ENCODE measurements at regions not wholly inside any gene's neighbourhood (a gene's known extent, or its start where the extent isn't known, plus 50 kb on each side); places are given as distances from the start of the nearest gene placed in this dataset.

DNA sequence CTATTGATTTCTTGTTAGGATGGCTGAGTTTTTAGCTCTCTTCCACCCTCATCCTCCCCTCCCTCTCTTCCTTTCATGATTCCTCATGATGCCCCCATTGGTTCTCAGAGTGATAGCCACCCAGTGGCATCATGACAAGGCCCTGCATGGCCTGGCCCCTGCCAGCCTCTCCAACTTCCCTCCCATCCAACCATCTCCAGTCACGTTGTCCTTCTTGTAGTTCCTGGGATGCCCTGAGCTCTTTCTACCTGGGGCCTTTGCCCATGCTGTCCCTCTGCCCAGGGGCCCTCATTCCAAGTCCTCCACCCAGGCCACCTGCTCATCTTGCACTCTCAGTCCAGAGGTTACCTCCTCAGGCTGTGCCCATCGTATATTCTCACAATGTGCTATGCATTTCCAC is 247.5 kb downstream of the TFCP2L1 start:
- no peak for DNase-seq

DNA sequence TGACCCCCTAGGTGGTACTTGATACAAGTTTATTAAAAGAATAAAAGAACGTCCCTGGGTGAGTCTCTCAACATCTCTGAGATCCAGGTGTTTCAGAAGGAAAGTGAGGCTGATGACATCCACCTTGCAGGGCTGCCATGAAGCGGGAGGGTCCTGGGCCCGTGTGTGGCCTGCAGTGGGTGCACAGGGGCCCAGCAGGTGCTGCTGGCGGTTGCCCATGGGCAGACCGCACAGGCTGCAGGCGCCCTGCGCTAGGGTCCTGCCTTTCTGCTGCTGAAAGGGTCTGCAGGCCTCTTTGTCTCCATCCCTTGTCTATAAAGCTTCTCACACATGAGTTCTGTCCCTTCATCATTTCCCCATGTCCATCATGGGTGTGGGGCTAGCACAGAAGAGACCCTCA is 247.0 kb downstream of the TFCP2L1 start:
- no peak for DNase-seq

DNA sequence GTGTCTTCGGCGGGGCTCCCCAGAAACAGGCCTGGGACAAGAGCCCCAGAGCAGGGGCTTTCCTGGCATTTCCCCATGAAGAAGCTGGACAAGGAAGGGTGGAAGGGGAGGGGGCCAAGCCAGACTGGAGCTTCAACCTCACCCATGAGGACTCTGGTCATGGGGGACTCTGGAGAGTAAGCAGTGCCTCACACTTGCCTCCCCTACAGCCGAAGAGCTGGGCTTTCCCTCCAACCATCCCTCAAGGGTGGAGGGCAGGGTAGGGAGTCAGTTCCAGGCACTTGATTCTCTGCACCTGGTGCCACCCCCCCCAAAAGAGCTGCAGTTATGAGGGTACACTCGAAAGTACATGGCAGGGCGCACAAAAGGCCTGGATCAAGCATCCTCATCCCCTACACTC is 246.6 kb downstream of the TFCP2L1 start:
- no peak for DNase-seq

DNA sequence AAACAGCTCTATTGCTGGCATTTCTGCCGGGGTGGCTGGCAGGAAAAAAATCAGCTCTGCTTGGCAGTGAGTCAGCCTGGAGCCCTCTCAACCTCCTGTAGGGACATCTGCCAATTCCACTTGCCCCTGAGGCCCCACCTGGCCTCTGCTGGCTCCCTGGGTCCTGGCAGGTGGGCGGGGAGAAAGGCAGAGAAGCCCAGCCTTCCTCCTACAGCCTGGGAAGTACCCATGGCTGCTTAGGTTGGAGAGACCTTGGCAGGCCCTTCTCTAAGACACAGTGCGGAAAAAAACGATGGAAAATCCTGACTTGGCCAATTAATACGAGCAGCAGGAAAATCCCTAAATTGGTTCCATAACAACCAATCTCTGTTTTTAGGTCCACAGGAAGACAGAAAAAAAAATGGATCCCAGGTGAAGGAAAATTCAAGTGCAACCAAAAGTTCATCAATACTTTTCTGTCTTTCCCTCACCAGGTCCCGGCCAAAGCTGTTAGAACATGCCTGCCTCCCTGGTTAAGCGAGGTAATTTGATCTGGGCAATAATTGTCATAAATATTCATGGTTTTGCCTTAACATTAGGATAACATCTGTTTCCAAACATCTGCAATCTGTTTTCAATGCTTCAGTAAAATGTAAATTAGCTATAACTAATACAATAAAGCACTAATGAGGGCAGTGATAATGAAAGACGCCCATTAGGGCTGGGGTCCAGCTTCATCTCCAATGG is 245.9 kb downstream of the TFCP2L1 start:
- DNase-seq: peak; percentile 72

DNA sequence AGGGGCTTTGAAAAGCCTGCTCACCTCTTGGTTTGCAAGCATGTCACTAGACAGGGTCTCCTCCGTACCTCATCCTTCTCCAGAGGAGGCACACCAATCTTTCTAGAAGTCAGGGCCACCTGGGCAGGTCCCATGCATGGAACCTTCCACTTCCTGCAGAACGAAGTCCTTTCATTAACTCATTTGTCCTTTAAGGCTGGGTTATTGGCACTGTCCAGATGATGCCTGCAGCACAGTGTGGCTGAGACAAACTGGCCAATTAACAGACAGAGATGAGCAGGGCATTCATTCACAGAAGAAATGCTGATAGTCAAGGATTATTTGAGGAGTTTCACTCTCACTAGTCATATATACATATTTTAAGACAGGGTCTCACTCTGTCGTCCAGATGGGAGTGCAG is 245.3 kb downstream of the TFCP2L1 start:
- DNase-seq: no peak

DNA sequence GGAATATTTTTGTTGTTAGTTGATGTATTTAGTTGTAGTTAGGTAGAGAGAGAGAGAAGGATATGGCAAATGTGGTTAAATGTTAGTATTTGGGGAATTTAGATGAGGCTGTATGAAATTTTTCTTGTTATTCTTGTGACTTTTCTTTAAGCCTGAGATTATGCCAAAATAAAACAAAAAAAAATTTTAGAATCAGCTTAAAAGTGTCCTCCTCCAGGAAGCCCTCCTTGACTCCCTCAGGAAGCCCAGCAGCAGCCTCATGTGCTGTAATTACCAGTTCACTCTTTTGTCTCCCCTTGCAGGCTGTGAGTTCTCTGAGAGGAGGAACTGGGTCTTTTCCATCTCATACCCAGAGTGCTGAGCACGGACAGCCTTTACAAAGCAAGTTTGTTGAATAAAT is 243.5 kb downstream of the TFCP2L1 start:
- no peak for DNase-seq

DNA sequence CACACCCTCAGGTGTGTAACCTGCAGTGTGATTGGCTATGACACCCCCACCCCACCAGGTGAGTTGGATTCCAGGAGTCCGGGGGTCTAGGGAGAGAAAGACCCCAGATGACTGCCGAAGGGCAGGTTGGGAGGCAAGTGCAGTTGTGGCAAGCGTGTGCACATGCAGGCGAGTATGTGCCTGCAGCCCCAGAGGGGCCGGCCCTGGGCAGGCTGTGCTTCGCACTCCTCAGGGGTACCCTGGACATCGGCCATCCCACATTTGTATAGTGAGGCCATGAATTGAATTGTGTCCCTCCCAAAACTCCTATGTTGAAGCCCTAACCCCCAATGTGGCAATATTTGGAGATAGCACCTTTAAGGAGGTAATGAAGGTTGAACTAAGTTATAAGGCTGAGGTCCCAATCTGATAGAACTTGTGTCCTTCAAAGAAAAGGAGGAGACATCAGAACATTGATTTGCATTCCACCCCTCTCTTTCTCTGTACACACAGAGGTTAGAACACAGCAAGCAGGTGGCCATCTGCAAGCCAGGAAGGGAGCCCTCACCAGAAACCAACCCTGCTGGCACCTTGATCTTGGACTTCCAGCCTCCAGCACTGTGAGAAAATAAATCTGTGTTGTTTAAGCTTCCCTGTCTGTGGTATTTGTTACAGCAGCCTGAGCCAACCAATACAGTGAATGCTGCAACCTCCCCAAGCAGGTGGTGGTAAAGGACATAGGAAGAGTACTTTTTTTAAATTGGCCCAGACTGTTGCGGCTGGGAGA is 241.8 kb downstream of the TFCP2L1 start:
- no peak for DNase-seq

DNA sequence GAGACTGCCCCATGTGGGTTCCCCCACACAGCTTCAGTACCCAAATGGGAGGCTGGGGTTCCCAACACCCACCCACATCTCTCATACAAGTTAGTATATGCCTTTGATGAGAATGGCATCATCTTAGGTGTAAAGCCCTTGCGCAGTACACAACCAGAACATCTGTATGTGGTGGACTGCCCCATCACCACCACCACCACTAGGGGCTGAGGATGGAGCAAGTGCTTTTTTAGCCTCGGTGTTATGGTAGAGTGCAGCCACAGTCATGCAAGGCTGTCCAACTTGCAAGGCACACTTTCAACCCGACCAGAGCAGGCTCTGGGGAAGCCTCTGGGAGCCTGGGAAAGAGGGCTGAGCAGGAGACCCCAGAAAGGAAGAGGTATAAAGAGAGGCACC is 241.2 kb downstream of the TFCP2L1 start:
- no peak for DNase-seq

DNA sequence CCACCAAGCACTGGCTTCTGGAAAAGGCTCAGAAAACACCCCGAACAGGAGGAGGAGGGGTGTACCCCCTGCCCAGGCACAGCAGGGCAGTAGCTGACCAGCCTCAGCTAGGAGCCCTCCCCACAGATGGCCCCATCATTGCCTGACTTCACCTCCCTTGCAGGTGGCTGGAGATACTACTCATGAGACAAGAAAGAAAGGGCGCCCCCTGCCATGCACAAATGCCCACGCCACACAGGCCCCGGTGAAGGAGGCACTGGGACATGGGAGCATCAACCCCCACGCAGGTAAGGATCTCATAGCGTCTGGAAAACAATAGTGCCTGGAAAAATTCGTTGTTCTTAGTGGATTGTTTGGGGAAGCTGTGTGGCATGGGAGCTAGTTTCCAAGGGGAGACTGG is 240.6 kb downstream of the TFCP2L1 start:
- no peak for DNase-seq

DNA sequence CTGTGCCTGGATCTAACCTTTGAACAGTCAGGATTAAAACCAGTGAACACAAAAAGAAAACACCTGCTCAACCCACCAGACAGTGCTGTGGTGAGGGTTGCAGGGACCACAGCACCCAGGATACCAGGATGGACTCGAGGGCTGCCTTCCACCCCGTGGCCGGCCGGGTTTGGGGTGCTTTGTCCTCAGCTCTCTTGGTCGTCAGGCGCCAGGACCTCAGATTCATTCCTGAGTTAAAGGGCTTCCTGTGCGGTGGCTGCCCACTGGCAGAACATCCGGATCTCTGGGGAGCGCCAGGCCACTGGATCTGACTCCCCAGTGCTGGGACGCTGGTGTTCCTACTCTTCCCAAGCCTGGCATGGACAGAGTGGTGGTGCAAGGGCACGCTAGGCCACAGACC is 239.8 kb downstream of the TFCP2L1 start:
- no peak for DNase-seq

DNA sequence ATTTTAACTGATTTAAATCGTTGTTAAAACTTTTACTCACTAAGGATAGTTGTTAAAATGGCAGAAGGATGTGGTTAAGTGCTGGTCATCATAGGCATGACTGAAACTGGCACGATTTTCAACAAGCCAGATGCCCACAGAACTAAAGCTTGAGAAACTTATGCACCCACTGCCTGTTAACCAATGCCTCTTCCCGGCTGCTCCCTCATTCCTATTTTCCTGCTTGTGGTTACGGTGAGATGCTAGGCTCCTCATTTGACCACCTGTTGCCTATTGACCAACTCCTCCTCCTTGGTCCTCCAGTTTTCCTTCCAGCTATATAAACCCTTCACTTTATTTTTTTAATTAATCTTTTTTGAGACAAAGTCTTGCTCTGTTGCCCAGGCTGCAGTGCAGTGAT is 238.7 kb downstream of the TFCP2L1 start:
- no peak for DNase-seq

DNA sequence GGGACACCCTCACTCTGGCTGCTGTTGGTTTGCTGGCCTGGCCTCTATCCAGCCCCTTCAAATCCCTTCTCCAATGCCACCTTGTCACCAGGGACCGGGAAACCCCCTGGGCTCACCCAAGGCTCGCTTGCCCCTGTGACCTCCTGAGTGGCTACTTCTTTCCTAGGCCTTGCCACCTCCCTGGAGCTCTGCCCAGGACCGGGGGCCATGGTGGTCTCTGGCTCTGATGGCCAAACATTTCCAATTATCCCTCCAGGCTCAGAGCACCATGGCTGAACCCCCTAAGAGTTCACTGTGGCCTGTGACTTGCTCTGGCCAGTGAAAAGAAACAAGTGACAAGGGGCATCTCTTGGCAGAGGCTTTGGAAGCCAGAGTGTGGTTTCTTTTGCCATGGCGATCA is 237.6 kb downstream of the TFCP2L1 start:
- DNase-seq: no peak

DNA sequence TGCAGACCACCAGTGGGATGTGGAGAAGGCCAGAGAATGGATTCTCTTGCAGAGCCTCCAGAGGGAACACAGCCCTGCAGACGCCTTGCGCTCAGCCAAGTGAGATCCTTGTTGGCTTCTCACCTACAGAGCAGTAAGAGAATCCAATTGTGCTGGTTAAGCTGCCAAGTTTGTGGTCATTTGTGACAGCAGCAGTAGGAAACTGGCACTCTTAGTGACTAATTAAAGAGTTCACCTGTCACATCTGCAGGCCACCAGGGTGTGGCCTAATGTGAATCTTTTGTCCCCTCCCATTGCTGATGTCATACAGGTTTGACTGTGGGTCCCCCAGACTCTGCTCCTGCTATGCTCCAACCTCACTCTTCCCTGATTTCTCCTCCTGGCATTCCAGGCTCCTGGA is 235.9 kb downstream of the TFCP2L1 start:
- DNase-seq: no peak

DNA sequence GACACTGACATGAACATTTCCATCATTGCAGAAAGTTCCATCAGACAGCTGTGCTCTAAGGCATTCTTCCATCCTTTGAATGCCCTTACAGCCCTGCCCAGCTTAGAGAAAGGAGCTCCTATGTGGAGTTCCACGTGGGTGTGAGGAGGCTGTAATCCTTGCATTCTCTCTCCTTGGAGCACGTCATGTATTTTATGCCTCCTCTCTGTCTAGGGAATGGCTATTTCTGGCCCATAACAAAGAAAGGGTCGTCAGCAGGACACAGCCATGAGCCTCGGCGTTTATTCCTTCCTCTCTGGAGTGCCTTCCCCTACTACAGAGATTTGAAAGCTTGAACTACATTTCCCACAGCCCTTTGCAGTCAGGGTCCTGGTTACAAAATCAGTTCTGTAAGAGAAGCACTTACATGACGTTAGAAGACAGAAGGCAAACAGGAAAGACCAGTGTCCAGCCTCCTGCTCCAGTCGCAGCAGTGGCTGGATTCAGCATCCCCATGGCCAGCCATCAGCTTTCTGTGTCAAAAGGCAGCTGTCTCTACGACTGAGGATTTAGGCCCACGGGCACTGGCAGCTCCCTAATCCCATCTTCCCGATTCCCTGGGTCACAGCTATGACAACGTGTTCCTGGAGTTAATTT is 234.9 kb downstream of the TFCP2L1 start:
- no peak for DNase-seq

DNA sequence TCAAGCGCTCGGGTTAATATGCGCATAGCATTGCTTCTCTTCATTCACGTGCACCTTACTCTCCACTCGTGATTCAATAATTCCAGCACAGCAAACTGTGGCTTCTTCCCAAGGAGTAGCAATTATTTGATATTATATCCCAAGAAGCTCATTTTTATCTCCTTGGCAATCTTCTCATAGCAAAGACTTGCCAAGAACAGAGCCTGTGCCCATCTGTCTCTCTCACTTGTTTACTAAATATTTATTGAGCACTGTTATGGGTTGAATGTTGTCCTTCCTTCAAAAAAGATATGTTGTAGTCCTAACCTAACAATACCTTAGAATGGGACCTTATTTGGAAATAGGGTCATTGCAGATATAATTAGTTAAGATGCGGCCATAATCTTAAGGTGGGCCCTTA is 233.7 kb downstream of the TFCP2L1 start:
- DNase-seq: no peak

DNA sequence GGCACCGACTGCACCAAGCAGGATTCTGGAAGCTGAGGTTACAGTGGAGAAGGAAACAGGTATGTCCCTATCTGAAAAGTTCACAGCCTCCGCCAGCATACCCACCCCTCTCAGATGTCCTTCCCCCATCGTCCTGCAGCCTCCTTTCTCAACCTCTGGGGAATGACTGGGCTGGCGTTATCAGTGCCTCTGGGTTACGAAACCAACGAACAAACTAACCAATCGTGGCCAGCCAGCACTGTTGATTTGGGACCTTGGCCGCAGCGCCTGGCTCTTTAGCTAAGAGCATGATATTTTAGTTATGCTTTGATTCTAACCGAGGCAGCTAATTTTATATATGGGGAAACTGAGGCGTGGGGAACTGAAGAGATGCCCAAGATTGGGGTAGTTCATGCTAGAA is 233.0 kb downstream of the TFCP2L1 start:
- DNase-seq: no peak

DNA sequence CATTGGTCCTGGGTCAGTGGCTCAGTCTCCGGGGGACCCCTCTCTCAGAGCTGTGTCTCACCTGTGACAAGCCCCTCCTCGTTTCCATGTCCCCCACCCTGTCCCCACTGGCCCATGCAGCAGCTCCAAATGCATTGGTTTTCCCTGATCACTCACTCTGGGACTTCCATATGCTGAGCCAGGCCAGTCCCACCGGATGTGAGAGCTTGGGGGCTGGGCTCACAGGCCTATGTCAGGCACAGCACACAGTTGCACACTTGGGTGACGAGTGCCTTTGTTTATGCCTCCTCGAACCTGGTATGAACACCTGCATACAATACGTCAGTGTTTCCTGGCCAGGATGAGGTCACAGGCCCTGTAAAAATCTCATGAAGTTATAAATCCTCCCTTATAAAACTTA is 232.5 kb downstream of the TFCP2L1 start:
- no peak for DNase-seq

DNA sequence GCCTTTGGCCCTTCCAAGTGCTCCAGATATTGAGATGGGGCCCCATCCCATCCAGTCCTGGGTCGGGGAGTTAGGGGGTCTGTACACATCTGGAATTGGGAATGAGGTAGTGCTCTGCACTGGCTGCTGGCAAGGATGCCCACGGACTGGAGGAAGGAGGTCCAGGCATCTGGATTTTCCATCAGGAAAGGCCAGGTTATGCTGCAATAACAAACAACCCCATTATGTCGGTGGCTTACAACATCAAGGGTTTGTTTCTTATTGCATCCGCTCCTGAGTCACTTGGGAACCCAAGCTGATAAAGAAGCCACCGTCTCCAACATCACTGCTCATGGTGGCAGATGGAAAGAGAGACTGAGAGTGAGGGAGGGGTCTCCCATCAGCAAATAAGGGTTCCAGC is 229.9 kb downstream of the TFCP2L1 start:
- no peak for DNase-seq

DNA sequence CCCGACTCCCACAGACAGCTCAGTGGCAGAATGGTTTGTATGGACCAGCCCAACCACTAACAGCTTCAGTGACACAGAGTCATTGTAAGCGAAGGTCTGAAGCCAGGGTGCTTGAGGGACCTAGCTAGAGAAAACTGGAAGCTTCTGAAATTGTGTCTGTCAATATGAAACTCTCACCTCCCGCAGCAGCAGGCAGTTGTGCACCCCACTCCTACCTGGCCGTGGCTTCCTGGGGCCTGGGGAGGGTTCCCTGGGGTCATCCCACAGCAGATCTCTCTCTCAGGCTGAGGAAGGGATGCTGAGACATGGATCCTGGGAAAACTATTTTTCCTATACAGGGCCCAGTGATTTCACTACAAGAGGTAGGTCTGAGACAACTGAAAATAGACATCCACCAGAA is 229.5 kb downstream of the TFCP2L1 start:
- no peak for DNase-seq

DNA sequence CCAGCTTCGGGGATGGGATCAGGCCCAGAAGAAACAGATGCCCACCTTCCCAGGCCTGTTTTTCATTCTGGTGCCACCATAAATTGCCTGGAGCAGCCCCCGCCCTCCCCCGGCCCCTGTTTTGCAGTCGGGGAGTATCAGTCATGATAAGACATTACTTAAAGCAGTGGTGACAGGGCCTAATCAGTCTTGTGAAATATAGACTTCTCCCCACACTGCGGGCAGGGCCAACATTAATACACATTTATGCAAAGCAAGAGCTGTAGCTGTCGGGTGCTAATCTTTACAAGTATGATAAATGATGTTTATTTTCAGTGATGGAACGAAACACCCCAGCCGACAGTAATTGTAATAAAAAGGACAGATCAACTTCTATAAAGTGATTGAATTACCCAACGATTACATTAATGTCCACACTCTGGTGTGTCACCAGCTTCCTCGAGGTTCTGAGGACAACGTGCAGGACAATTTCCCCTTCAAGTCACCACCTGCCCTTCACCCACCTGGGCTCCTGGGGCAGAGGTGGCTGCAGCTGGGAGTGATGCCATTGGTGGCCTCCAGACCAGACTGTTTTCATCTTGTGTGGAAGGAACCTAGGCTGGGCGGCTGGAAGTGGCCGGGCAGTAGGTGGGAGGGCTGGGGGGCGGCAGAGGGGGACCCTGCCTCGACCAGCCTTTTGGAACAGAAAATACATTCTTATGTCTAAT is 226.0 kb downstream of the TFCP2L1 start:
- no peak for DNase-seq

DNA sequence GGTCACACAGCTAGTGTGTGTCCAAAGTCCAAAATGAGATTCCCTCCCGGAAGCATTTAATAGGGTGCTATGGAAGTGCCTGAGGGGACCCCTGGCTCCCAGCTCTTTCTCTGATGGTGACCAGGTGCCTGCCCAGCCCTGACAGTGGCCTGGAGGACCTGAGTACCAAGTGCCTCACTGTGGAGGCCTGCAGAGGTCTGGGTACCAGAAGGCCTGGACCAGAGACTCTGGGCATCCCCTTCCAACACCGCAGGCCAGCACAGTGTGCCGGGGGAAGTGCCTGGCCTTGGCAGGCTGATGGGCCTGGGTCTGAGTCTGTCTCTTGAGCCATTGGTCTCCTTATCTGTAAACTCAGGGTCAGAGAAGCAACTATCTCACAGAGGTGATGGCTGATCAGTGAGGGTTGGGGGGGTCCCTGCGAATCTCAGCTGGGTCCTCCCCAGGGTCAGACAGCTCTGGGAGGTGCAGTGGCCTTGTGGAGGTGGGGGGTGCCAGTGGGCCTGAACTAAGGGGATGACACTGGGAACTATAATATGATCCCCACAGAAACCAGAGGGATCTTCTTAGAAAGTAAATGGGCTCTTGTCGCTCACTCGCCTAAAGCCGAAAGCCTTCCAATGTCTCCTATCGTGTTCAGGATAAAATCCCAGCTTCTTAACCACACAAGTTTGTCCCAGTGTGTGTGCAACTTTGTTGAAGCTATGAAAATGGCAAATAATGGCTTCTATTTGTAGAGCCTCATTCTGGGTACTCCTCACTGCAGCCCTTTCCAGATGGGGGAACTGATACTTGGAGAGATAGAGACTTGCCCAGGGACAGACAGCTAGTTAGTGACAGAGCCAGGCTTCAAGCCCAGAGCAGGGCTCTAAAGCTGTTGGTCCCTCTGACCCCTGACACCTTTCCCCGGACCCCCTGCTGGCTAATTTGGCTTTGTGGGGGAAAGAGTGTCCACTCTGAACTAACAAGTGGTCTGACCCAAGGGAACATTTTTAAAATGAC is 225.1 kb downstream of the TFCP2L1 start:
- no peak for DNase-seq

DNA sequence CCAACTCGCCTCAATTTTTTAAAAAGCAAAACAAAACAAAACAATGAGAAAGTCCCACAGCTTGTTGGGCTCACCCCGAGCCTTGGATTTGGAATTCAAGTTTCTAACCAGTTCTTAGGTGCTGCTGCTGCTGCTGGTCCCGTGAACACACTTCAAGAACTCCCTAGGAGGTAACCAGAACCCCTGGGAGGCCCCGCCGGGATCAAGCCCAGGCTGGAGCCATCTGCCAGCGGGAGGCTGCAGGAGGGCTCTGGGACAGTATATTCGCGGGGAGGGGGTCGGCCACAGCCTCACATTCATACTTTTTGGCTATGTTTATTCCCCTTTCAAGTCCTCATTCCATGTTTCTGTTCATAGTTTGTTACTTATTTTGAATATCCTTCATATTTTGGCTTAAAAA is 223.4 kb downstream of the TFCP2L1 start:
- DNase-seq: no peak

Measured in NCI-H1092 treated with DMSO at 0.1 percent for 48 hours (cell line).